ENCODE measurements at regions not wholly inside any gene's neighbourhood (a gene's known extent, or its start where the extent isn't known, plus 50 kb on each side); places are given as distances from the start of the nearest gene placed in this dataset.

DNA sequence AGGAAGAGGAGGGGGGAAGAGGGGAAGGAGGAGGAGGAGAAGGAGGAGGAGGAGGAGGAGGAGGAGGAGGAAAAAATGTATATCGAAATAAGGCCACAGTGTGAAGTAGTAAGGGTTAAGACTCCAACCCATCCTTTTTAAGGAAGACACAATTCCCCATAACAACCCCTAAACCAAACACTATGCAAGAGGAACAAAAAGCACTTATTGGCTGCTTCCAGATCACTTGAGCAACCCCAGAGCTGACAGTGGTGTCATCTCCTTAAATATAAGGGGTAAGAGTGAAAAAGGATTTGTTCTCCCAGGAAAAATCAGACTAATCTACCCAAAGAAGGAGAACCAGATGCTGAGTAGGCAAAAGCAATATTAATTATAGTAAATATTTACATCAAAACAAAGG lies 169.1 kb upstream of the SASH1 start:
- no peak overlapping the region for H2AFZ ChIP-seq (ENCODE audit: low read length)
- no peaks in the 10 kb centered on the region for H3K36me3 ChIP-seq (ENCODE audit: control insufficient read depth in 2 of 4, insufficient read depth in 4 of 4, low read length in 3 of 4)
- no CpG with 5 or more reads among the region's 1 CpG for WGBS, 2 experiments (ENCODE audit: extremely low coverage in 1 of 2, insufficient coverage in 1 of 2, insufficient read length in 1 of 2, insufficient replicate concordance in 2 of 2, low coverage in 1 of 2, low lambda C conversion rate in 2 of 2, missing lambda C conversion rate in 1 of 2)
- H3K4me3 ChIP-seq (ENCODE audit: extremely low read depth in 1 of 4, insufficient read depth in 2 of 4, low read depth in 3 of 4, low read length in 4 of 4) = no peak overlapping the region
- no peak overlapping the region for H3K27ac ChIP-seq (ENCODE audit: low read depth, low read length)
- H3K4ac ChIP-seq (replicated peaks; ENCODE audit: insufficient read length, low read depth, low read length) = no peak overlapping the region
- H3K79me2 ChIP-seq (ENCODE audit: control insufficient read depth in 1 of 2, insufficient read depth in 2 of 2, low read length in 2 of 2) = no peaks in the 10 kb centered on the region
- H3K4me1 ChIP-seq (replicated peaks in 1 of 4; ENCODE audit: control insufficient read depth in 3 of 4, insufficient read depth in 4 of 4, low read length in 3 of 4) = peaks cover 0 to 4% (median 1%) of the 10 kb centered on the region in 4 experiments; a peak in 3 of 7 replicates
- H3K23ac ChIP-seq (ENCODE audit: insufficient read length) = no peak overlapping the region
- no peak for FAIRE-seq
- H2BK20ac ChIP-seq (ENCODE audit: low read length) = no peak overlapping the region
- no peaks in the 10 kb centered on the region for H4K20me1 ChIP-seq (replicated peaks in 1 of 2; ENCODE audit: control insufficient read depth in 1 of 2, insufficient read depth in 2 of 2, low read length in 2 of 2)
- ChIA-PET POLR2A (ENCODE audit: partially characterized antibody) (interaction anchor here (0.6 kb wide), 1 partner anchor 1798 kb away, joined by 4 read pairs; no protein-coding TSS in a partner anchor), CTCF (ENCODE audit: partially characterized antibody) (interaction anchor here (0.6 to 1.1 kb wide), 3 partner anchors 57 to 783 kb away, joined by 3 read pairs; no protein-coding TSS in a partner anchor)
- no peak overlapping the region for H3K4me2 ChIP-seq (ENCODE audit: insufficient read depth in 1 of 2, low read depth in 2 of 2, low read length in 2 of 2)
- H2BK15ac ChIP-seq (ENCODE audit: low read length) = no peak overlapping the region
- no peak overlapping the region for H3K9ac ChIP-seq (replicated peaks in 1 of 4; ENCODE audit: extremely low read depth in 1 of 4, low read depth in 3 of 4, low read length in 3 of 4)
- H3K56ac ChIP-seq (replicated peaks; ENCODE audit: insufficient read length, low read depth, low read length) = no peak overlapping the region
- H4K91ac ChIP-seq (replicated peaks; ENCODE audit: insufficient read length, low read length) = no peak overlapping the region
- no peak overlapping the region for H4K5ac ChIP-seq (ENCODE audit: insufficient read length, low read depth, low read length)
- H2BK5ac ChIP-seq (ENCODE audit: low read depth, low read length) = no peak overlapping the region
- no peak overlapping the region for H2AK5ac ChIP-seq (ENCODE audit: low read depth, low read length)
- no peak for DNase-seq (ENCODE audit: low read depth in 1 of 2, low spot score in 2 of 2)
- no peaks in the 10 kb centered on the region for H3K9me3 ChIP-seq (ENCODE audit: insufficient read depth in 2 of 2, low read depth in 1 of 2, low read length in 1 of 2)
- H3K18ac ChIP-seq (ENCODE audit: extremely low read depth, low read length) = no peak overlapping the region
- H3K14ac ChIP-seq (ENCODE audit: insufficient read length) = no peak overlapping the region
- H2BK120ac ChIP-seq (replicated peaks; ENCODE audit: low read depth, low read length) = no peak overlapping the region
- H3K79me1 ChIP-seq (ENCODE audit: low read depth, low read length) = no peaks in the 10 kb centered on the region
- H3K27me3 ChIP-seq (replicated peaks in 1 of 4; ENCODE audit: control insufficient read depth in 3 of 4, extremely low read depth in 1 of 4, insufficient read depth in 3 of 4, low read length in 3 of 4) = no peaks in the 10 kb centered on the region
- TF ChIP-seq TAF1 (IDR thresholded peaks at IDR 0.05; ENCODE audit: low read depth, low read length) = no peak
- TF ChIP-seq SUZ12 (IDR thresholded peaks at IDR 0.05; ENCODE audit: low read length) = no peak
- TF ChIP-seq CBX8 (IDR thresholded peaks at IDR 0.05; ENCODE audit: borderline replicate concordance, low read depth, low read length) = no peak
- TF ChIP-seq, protein P1, sequence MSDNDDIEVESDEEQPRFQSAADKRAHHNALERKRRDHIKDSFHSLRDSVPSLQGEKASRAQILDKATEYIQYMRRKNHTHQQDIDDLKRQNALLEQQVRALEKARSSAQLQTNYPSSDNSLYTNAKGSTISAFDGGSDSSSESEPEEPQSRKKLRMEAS (IDR thresholded peaks at IDR 0.05) = no peak
- TF ChIP-seq HDAC6 (IDR thresholded peaks at IDR 0.05; ENCODE audit: low read depth, low read length) = no peak
- TF ChIP-seq, protein P2, sequence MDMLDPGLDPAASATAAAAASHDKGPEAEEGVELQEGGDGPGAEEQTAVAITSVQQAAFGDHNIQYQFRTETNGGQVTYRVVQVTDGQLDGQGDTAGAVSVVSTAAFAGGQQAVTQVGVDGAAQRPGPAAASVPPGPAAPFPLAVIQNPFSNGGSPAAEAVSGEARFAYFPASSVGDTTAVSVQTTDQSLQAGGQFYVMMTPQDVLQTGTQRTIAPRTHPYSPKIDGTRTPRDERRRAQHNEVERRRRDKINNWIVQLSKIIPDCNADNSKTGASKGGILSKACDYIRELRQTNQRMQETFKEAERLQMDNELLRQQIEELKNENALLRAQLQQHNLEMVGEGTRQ (IDR thresholded peaks at IDR 0.05; ENCODE audit: low read length) = no peak
- TF ChIP-seq SP4 (IDR thresholded peaks at IDR 0.05; ENCODE audit: low read length) = no peak
- no peak for TF ChIP-seq ZNF274 (IDR thresholded peaks at IDR 0.05; ENCODE audit: borderline replicate concordance, extremely low read depth, low read length)
- no peak for TF ChIP-seq TAF7 (optimal IDR thresholded peaks at IDR 0.05; ENCODE audit: borderline replicate concordance, low read depth, low read length)
- H3K23me2 ChIP-seq (ENCODE audit: low read depth, low read length) = no peaks in the 10 kb centered on the region
- no peak overlapping the region for H2BK12ac ChIP-seq (ENCODE audit: low read depth, low read length)
- no peak overlapping the region for H4K8ac ChIP-seq (ENCODE audit: extremely low read depth, insufficient read depth, low read length)

All from H1 (cell line).